Lung microvascular endothelial cell (primary cell): ENCODE measurements at regions not wholly inside any gene's neighbourhood (a gene's known extent, or its start where the extent isn't known, plus 50 kb on each side); places are given as distances from the start of the nearest gene placed in this dataset.
"Not testable (repeated sequence)": the region's sequence is repeated elsewhere in the genome, so short reads cannot be mapped to it uniquely, and the experiment has no call there.

Source experiments
- DNase-seq, 2 donors: peaks; one replicate each; pipeline versions ENCODE4 v3.0.0 to v3.0.0-alpha.2; 2010; ENCODE audit warnings: low read depth in 2 of 2

- no peak for DNase-seq
Measured at GRCh38 chr6:103396768-103397167, 1463.0 kb downstream of the HACE1 start.

GRCh38 chr6:103379272-103379671, 1480.4 kb downstream of the HACE1 start:
- DNase-seq, result no peak

GRCh38 chr6:103367212-103367611, 1492.5 kb downstream of the HACE1 start:
- DNase-seq, result no peak

GRCh38 chr6:103356531-103356930, 1503.2 kb downstream of the HACE1 start:
- no peak for DNase-seq

- no peak for DNase-seq
Measured at GRCh38 chr6:103344554-103345163, 1515.1 kb downstream of the HACE1 start.

GRCh38 chr6:103335412-103335811, 1524.3 kb downstream of the HACE1 start:
- no peak for DNase-seq

- no peak for DNase-seq
Measured at GRCh38 chr6:103326760-103327757, 1532.7 kb downstream of the HACE1 start.

GRCh38 chr6:103313432-103313831, 1546.3 kb downstream of the HACE1 start:
- DNase-seq, result no peak

GRCh38 chr6:103294376-103294775, 1565.3 kb downstream of the HACE1 start:
- DNase-seq, result not testable (repeated sequence)

GRCh38 chr6:103284835-103285234, 1574.9 kb downstream of the HACE1 start:
- DNase-seq, result no peak

- DNase-seq, result no peak
Measured at GRCh38 chr6:103280417-103280816, 1579.3 kb downstream of the HACE1 start.

- no peak for DNase-seq
Measured at GRCh38 chr6:103277936-103278335, 1581.8 kb downstream of the HACE1 start.

- DNase-seq, result no peak
Measured at GRCh38 chr6:103273048-103273447, 1586.7 kb downstream of the HACE1 start.

- DNase-seq, result no peak
Measured at GRCh38 chr6:103269581-103269980, 1590.1 kb downstream of the HACE1 start.

- no peak for DNase-seq
Measured at GRCh38 chr6:103268335-103268734, 1591.4 kb downstream of the HACE1 start.

- no peak for DNase-seq
Measured at GRCh38 chr6:103264020-103264419, 1595.7 kb downstream of the HACE1 start.

- DNase-seq, result no peak
Measured at GRCh38 chr6:103255132-103255531, 1604.6 kb downstream of the HACE1 start.

GRCh38 chr6:103236923-103237322, 1622.8 kb downstream of the HACE1 start:
- no peak for DNase-seq

GRCh38 chr6:103231181-103231580, 1628.5 kb downstream of the HACE1 start:
- DNase-seq, result no peak

- no peak for DNase-seq
Measured at GRCh38 chr6:103215847-103216246, 1643.9 kb downstream of the HACE1 start.

GRCh38 chr6:103210686-103211085, 1649.0 kb downstream of the HACE1 start:
- DNase-seq, result no peak

- DNase-seq, result no peak
Measured at GRCh38 chr6:103198386-103198785, 1661.3 kb downstream of the HACE1 start.

GRCh38 chr6:103193413-103193812, 1666.3 kb downstream of the HACE1 start:
- DNase-seq, result no peak
